ENCODE measurements at regions not wholly inside any gene's neighbourhood (a gene's known extent, or its start where the extent isn't known, plus 50 kb on each side); places are given as distances from the start of the nearest gene placed in this dataset.

DNA sequence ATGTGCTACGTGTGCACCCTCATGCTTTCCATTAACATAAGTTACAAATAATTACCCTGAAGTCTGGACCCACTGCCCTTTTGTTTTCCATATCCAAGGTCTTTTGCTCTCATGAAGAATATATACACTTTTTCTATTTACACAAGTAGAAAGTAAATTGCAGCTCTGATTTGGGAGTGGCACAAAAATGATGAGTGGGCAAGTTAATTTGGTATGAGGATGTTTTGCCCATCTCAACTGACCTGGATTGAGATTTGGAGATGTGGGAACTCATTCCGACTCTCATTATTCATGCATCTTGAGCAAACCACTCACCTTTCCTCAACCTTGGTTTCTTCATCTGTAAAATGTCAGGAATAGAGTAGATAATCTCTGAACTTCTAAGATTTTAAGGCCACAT lies 53.6 kb upstream of the TMEM17 start:
- POLR2A ChIA-PET = no interaction called here
- H3K4me1 ChIP-seq (ENCODE audit: control insufficient read depth in 1 of 2, extremely low read depth in 1 of 2, insufficient read depth in 2 of 2, low read length in 2 of 2) = no peaks in the 10 kb centered on the region
- H3K4me3 Mint-ChIP-seq = no peak overlapping the region
- H3K36me3 Mint-ChIP-seq = no peaks in the 10 kb centered on the region
- H3K36me3 ChIP-seq (ENCODE audit: control insufficient read depth in 2 of 2, extremely low read depth in 1 of 2, insufficient read depth in 1 of 2, low read length in 1 of 2) = no peaks in the 10 kb centered on the region
- WGBS (ENCODE audit: insufficient coverage) = no CpG with 5 or more reads among the region's 2 CpGs
- DNase-seq (no peak), ATAC-seq (replicated peaks in 1 of 4) (no peak)
- CTCF ChIA-PET = interaction anchor here in 1 of 2 donors (0.6 kb wide), 1 partner anchor 146 kb away, joined by 3 read pairs; no protein-coding TSS in a partner anchor
- no peak overlapping the region for H3K4me3 ChIP-seq (ENCODE audit: control insufficient read depth in 1 of 2, extremely low read depth in 1 of 2, low read length in 1 of 2)
- peaks cover 4 to 7% (median 6%) of the 10 kb centered on the region in 3 donors for H3K9me3 Mint-ChIP-seq
- no peaks in the 10 kb centered on the region for H3K27me3 ChIP-seq (replicated peaks in 1 of 2; ENCODE audit: control insufficient read depth in 2 of 2, extremely low read depth in 1 of 2, insufficient read depth in 2 of 2, low read length in 1 of 2)
- no peak overlapping the region for H3K27ac ChIP-seq (ENCODE audit: low read length)
- H3K4me1 Mint-ChIP-seq = no peaks in the 10 kb centered on the region
- no peak overlapping the region for H3K27ac Mint-ChIP-seq
- no peaks in the 10 kb centered on the region for H3K9me3 ChIP-seq
- H3K27me3 Mint-ChIP-seq = peaks cover 11 to 22% of the 10 kb centered on the region in 2 donors

DNA sequence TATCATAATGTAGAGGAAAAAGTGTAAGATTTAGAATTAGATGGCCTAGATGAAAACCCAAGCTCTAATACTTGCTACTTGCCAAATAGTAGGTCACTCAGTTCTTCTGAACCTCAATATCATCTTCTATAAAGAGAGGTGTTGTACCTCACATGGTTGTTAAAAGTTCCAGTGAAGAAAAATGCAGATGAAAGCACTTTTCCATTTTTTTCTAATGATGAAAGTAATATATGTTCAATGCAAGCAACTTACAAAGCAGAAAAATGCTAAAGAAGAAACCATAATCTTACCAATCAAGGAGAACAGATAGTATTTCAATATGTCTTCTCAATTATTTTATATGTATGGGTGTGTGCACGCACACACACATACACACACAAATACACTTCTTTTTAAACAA lies 52.7 kb upstream of the TMEM17 start:
- no peak overlapping the region for H3K27ac Mint-ChIP-seq
- WGBS (ENCODE audit: insufficient coverage) = no CpG with 5 or more reads among the region's 1 CpG
- H3K36me3 Mint-ChIP-seq = no peaks in the 10 kb centered on the region
- DNase-seq (no peak), ATAC-seq (replicated peaks in 1 of 4) (no peak)
- no peaks in the 10 kb centered on the region for H3K9me3 ChIP-seq
- H3K9me3 Mint-ChIP-seq = peaks cover 4 to 7% (median 6%) of the 10 kb centered on the region in 3 donors
- H3K27me3 Mint-ChIP-seq = peaks cover 18 to 25% of the 10 kb centered on the region in 2 donors
- H3K36me3 ChIP-seq (ENCODE audit: control insufficient read depth in 2 of 2, extremely low read depth in 1 of 2, insufficient read depth in 1 of 2, low read length in 1 of 2) = no peaks in the 10 kb centered on the region
- CTCF ChIA-PET = interaction anchor here in 1 of 2 donors (0.5 kb wide), 1 partner anchor 72 kb away, joined by 3 read pairs; no protein-coding TSS in a partner anchor
- no peak overlapping the region for H3K4me3 Mint-ChIP-seq
- no peak overlapping the region for H3K27ac ChIP-seq (ENCODE audit: low read length)
- no peaks in the 10 kb centered on the region for H3K27me3 ChIP-seq (replicated peaks in 1 of 2; ENCODE audit: control insufficient read depth in 2 of 2, extremely low read depth in 1 of 2, insufficient read depth in 2 of 2, low read length in 1 of 2)
- POLR2A ChIA-PET = interaction anchor here in 1 of 2 donors (0.7 kb wide), 1 partner anchor 1476 kb away, joined by 3 read pairs; no protein-coding TSS in a partner anchor
- H3K4me1 ChIP-seq (ENCODE audit: control insufficient read depth in 1 of 2, extremely low read depth in 1 of 2, insufficient read depth in 2 of 2, low read length in 2 of 2) = no peaks in the 10 kb centered on the region
- H3K4me1 Mint-ChIP-seq = no peaks in the 10 kb centered on the region
- no peak overlapping the region for H3K4me3 ChIP-seq (ENCODE audit: control insufficient read depth in 1 of 2, extremely low read depth in 1 of 2, low read length in 1 of 2)

GRCh38 chr2:62556086-62556485 lies 50.1 kb upstream of the TMEM17 start:
- H3K27me3 Mint-ChIP-seq = peaks cover 15 to 23% of the 10 kb centered on the region in 2 donors
- ATAC-seq (replicated peaks in 1 of 4) (no peak), DNase-seq (no peak)
- H3K9me3 ChIP-seq = no peaks in the 10 kb centered on the region
- H3K4me3 ChIP-seq (ENCODE audit: control insufficient read depth in 1 of 2, extremely low read depth in 1 of 2, low read length in 1 of 2) = no peak overlapping the region
- no peak overlapping the region for H3K4me3 Mint-ChIP-seq
- WGBS (ENCODE audit: insufficient coverage) = no CpG with 5 or more reads among the region's 3 CpGs
- POLR2A ChIA-PET = no interaction called here
- no peaks in the 10 kb centered on the region for H3K4me1 ChIP-seq (ENCODE audit: control insufficient read depth in 1 of 2, extremely low read depth in 1 of 2, insufficient read depth in 2 of 2, low read length in 2 of 2)
- H3K27ac ChIP-seq (ENCODE audit: low read length) = no peak overlapping the region
- H3K4me1 Mint-ChIP-seq = no peaks in the 10 kb centered on the region
- peaks cover 0 to 3% of the 10 kb centered on the region in 2 experiments for H3K27me3 ChIP-seq (replicated peaks in 1 of 2; ENCODE audit: control insufficient read depth in 2 of 2, extremely low read depth in 1 of 2, insufficient read depth in 2 of 2, low read length in 1 of 2)
- H3K9me3 Mint-ChIP-seq = peaks cover 4 to 7% (median 6%) of the 10 kb centered on the region in 3 donors
- no peaks in the 10 kb centered on the region for H3K36me3 Mint-ChIP-seq
- no peak overlapping the region for H3K27ac Mint-ChIP-seq
- CTCF ChIA-PET = no interaction called here
- no peaks in the 10 kb centered on the region for H3K36me3 ChIP-seq (ENCODE audit: control insufficient read depth in 2 of 2, extremely low read depth in 1 of 2, insufficient read depth in 1 of 2, low read length in 1 of 2)

Data from T-cell (primary cell).